ENCODE measurements at regions not wholly inside any gene's neighbourhood (a gene's known extent, or its start where the extent isn't known, plus 50 kb on each side); places are given as distances from the start of the nearest gene placed in this dataset.

GRCh38 chr20:41717483-41717882 is 99.3 kb upstream of the CHD6 start:
- H3K4me1 Mint-ChIP-seq = no peaks in the 10 kb centered on the region
- DNase-seq = no peak
- peaks cover 11% of the 10 kb centered on the region for H3K27me3 Mint-ChIP-seq (ENCODE audit: low read depth, poor library complexity)
- H3K27ac Mint-ChIP-seq = no peak overlapping the region
- TF ChIP-seq CTCF (IDR thresholded peaks at IDR 0.05) = no peak
- no peak overlapping the region for H3K4me3 Mint-ChIP-seq
- H3K36me3 Mint-ChIP-seq (ENCODE audit: low read depth) = no peaks in the 10 kb centered on the region
- no peaks in the 10 kb centered on the region for H3K9me3 Mint-ChIP-seq

GRCh38 chr20:41716911-41717310 is 98.7 kb upstream of the CHD6 start:
- H3K4me3 Mint-ChIP-seq = no peak overlapping the region
- H3K9me3 Mint-ChIP-seq = no peaks in the 10 kb centered on the region
- no peak for DNase-seq
- no peaks in the 10 kb centered on the region for H3K4me1 Mint-ChIP-seq
- H3K27ac Mint-ChIP-seq = no peak overlapping the region
- no peaks in the 10 kb centered on the region for H3K36me3 Mint-ChIP-seq (ENCODE audit: low read depth)
- TF ChIP-seq CTCF (IDR thresholded peaks at IDR 0.05) = no peak
- H3K27me3 Mint-ChIP-seq (ENCODE audit: low read depth, poor library complexity) = peaks cover 11% of the 10 kb centered on the region

GRCh38 chr20:41716436-41716835 is 98.3 kb upstream of the CHD6 start:
- Mint-ChIP-seq H3K36me3 (ENCODE audit: low read depth) (no peaks in the 10 kb centered on the region), H3K4me3 (no peak overlapping the region), H3K27me3 (ENCODE audit: low read depth, poor library complexity) (peaks cover 13% of the 10 kb centered on the region), H3K4me1 (no peaks in the 10 kb centered on the region), H3K9me3 (no peaks in the 10 kb centered on the region), H3K27ac (no peak overlapping the region)
- TF ChIP-seq CTCF (IDR thresholded peaks at IDR 0.05) = no peak
- no peak for DNase-seq

- no peak overlapping the region for H3K4me3 Mint-ChIP-seq
- H3K27ac Mint-ChIP-seq = no peak overlapping the region
- no peaks in the 10 kb centered on the region for H3K36me3 Mint-ChIP-seq (ENCODE audit: low read depth)
- H3K27me3 Mint-ChIP-seq (ENCODE audit: low read depth, poor library complexity) = peaks cover 18% of the 10 kb centered on the region
- H3K4me1 Mint-ChIP-seq = no peaks in the 10 kb centered on the region
- DNase-seq = no peak
- TF ChIP-seq CTCF (IDR thresholded peaks at IDR 0.05) = no peak
- no peaks in the 10 kb centered on the region for H3K9me3 Mint-ChIP-seq
Measured at GRCh38 chr20:41715526-41715925, 97.3 kb upstream of the CHD6 start.

GRCh38 chr20:41714030-41714429 is 95.9 kb upstream of the CHD6 start:
- H3K36me3 Mint-ChIP-seq (ENCODE audit: low read depth) = no peaks in the 10 kb centered on the region
- H3K9me3 Mint-ChIP-seq = no peaks in the 10 kb centered on the region
- TF ChIP-seq CTCF (IDR thresholded peaks at IDR 0.05) = no peak
- H3K27ac Mint-ChIP-seq = no peak overlapping the region
- peaks cover 18% of the 10 kb centered on the region for H3K27me3 Mint-ChIP-seq (ENCODE audit: low read depth, poor library complexity)
- no peak for DNase-seq
- no peak overlapping the region for H3K4me3 Mint-ChIP-seq
- H3K4me1 Mint-ChIP-seq = no peaks in the 10 kb centered on the region

GRCh38 chr20:41704896-41705295 is 86.7 kb upstream of the CHD6 start:
- Mint-ChIP-seq H3K27me3 (ENCODE audit: low read depth, poor library complexity) (peaks cover 5% of the 10 kb centered on the region), H3K9me3 (no peaks in the 10 kb centered on the region), H3K4me3 (no peak overlapping the region), H3K27ac (no peak overlapping the region), H3K4me1 (peaks cover 5% of the 10 kb centered on the region), H3K36me3 (ENCODE audit: low read depth) (no peaks in the 10 kb centered on the region)
- no peak for DNase-seq
- TF ChIP-seq CTCF (IDR thresholded peaks at IDR 0.05) = no peak
